HG03575 (cell line): ENCODE measurements at regions not wholly inside any gene's neighbourhood (a gene's known extent, or its start where the extent isn't known, plus 50 kb on each side); places are given as distances from the start of the nearest gene placed in this dataset.

ENCODE experiments used
- ATAC-seq: cut with Tn5 transposase; IDR thresholded peaks from one replicate; pipeline ENCODE4 v1.9.1; 2021; ENCODE audit not compliant: unreplicated experiment, insufficient number of reproducible peaks, low FRiP score; ENCODE audit errors: extremely low read depth

DNA sequence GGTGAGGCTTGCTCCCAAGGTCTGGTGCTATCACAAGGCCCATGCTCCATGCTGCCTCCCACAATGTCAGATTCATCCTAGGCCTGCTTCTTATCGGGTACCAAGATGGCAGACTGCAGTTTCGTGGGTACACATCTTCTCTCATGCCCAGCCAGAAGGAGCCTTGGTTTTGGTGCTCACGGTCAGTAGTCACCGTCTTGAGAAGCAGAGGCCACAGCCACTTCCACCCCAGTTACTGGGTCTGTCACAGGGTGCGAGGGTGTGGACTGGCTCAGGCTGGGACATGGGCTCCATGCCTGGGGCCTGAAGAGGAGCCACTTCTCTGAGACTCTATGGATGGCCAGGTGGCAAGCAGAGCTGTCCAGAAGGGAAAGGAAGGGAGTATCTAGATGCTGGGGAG lies 178.8 kb upstream of the HS6ST1 start:
- ATAC-seq: no peak

DNA sequence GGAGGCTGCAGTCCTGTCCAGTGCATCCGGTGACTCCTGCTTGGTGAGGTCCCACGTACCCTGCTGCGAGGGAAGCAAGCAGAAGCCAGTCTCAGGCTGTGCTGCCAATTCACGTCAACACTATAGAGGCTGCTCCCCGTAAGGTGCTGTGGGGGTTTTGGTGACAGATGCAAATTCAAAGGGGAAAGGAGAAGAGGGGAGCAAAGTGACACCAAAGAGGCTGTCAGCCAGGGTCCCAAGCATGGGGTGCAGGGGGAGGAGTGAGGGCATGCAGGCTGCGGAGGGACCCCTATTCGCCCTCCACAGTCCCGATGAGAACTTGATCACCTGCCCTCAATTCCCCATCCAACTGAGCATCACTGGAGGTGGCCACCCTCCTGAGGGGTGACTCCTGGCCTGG lies 179.4 kb upstream of the HS6ST1 start:
- no peak for ATAC-seq

DNA sequence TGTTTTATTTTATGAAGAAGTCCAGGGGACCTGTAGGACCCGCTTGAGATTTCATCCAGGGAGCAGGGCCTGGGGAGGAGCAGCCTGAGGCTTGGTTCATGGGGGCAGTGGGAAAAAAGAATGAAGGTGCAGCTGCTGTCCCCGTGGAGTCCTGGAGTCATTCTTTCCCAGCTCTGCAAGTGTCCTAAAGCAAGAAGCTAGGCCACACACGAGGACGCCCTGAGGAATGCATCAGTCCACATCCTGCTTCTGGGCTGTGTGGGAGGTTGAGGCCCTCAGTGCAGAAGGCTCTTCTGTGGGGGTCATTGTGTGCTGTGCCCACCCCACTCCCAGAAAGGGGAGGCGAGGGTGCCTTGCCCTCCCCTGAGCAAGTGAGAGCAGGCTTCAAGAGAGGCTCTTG lies 179.9 kb upstream of the HS6ST1 start:
- no peak for ATAC-seq

DNA sequence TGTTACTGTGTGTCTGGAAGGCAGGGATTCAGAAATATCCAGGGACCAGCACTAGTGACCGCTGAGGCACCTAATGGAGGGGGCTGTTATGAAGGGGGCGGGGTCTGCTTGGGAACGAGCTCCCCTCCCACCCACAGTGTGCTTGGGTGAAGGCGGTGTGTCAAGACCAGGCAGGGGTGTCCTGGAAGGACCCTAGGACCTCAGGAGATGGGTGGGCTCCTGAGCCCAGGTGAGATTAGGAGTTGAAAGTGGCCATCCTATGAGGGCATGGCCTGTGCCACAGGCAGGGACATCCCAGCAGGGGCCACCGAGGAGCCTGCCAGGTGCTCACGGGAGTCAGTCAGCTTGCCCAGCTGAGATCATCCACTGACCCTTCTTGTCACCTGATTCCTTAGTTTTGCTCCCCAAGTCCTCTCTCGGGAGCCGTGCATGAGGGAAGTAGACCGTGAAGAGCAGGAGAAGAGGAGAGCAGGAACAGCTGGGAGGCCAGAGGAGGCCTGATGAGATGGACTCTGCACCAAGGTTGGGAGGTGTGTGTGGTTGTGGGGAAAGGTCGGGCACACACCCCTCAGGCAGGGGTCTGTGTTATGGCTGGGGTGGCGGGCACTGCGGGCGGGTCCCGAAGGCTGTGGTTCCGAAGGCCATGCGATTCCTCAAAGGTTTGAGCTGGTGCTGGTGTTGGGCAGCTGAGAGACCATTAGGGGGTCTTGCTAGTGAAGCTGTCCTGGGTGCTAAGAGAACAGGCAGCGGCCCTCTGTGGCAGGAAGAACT lies 180.9 kb upstream of the HS6ST1 start:
- ATAC-seq: no peak

DNA sequence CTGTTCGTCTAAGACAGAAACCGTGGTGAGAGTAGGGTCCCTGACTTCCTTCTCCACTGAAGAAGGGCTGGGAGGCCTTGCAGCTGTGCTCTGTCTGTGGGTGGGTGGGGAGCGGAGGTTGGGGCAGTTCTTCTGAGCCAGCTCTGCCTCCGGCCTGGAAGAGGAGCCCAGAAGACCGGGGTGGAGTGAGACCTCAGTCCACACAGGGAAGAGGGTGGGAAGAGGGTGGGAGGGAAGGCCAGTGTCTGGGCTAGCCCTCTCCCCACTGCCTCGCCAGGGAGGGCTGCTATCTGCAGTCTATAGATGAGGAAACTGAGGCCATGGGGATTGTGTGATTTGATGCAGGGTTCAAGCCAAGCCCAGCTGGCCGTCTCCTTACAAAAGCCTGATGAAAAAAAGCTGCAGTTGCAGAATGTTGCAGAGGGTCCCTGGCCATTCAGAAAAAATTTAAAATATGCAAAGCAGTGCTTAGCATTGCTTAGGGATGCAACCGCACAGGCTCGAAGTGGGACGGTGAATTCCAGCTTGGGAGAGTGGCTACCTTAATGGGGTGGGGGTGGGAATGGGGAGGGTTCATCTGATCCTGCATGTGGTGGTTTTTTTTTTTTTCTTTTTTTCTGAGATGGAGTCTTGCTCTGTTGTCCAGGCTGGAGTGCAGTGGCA lies 181.6 kb upstream of the HS6ST1 start:
- ATAC-seq: no peak

DNA sequence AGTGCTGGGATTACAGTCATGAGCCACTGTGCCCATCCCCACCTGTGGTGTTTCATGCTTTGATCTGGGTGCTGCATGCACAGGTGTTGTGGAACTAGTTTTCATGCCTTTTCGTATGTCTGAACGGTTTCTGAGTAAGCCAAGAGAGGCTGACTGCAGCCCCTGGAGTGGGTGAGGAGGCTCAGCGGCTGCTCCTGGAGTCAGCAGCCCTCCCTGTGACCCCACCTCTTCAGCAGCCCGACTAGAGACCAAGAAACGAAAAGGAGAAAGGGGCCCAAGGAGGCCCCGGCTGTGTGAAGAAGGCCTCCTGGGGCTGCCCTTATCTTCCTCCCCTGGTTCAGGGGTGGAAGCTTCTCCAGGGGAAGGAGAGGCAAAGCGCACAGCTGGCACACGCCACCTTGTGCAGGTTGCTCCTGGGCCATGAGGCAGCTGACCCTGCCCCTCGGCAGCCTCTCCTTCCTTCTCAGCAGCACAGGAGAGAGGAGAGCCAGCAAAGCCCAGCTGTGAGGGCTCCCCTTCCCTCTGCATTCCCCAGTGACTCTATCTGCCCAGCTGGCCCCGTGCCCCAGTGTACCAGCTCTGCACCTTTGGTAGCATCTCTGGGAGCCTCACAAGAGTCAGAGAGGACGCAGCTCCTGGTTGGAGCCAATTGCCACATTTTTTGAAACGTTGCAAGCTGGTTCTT lies 182.5 kb upstream of the HS6ST1 start:
- ATAC-seq: no peak

DNA sequence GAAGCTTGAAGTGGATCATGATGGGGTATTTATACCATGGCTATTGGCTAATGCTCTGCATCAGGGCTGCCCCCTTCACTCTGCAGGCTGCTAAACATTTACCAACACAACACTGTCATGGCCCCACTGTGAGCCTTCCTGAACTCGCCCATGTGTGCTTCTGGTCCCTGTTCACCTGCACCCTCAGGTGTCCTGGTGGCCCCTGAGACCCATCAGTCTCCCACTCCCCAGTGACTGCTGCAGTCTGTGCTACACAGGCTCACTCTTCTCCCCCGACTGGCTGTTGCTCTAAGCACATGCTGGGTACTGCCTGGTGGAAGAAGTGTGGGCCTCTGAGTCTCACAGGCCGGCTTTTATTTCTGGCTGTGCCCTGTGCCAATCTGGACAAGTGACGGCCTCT lies 183.0 kb upstream of the HS6ST1 start:
- ATAC-seq: no peak

DNA sequence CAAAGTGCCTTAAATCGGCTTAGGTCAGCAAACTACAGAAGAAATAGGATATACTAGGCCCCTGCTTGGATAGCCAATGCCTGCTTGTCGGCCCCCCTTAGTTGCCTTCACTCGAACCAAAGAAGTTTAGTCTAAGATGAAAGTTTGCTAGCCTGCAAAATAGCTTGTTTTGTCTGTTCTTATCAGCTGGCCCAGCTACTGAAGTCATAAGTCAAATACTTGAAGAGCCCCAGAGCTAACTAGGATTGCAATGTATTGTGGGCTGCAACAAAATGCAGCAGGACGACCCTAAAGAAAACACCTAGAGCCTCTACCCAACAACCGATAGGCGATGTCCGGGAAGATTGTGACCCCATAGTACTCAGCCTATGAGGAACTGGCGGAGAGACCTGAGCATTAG lies 183.5 kb upstream of the HS6ST1 start:
- no peak for ATAC-seq

DNA sequence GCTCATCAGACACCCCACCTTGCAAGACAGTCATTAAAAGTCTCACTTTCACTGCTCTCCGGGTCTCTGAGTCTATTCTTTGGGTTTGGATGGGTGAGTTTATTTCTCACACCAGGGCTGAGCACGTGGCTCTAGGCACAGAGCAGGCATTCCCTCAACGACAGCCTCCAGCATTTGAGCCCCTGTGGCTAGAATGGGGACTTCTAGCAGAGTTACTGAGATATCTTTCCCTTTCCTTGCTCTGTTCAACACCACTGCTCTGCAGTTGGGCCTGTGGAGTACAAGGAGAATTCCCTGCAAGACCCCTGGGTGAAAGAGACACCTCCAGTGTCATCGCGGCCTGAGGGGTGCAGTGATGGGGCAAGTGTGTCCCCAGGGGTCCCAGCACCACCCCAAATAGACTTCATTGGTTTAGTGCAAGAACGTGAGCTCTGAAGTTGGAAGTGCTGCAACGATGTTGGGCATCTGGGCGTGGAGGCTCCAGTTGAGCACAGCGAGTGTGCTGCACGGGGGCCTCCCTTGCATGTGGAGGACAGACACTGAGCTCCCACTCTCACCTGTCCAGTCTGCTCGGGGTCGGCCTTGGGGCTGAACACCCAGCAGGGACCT lies 184.1 kb upstream of the HS6ST1 start:
- no peak for ATAC-seq

DNA sequence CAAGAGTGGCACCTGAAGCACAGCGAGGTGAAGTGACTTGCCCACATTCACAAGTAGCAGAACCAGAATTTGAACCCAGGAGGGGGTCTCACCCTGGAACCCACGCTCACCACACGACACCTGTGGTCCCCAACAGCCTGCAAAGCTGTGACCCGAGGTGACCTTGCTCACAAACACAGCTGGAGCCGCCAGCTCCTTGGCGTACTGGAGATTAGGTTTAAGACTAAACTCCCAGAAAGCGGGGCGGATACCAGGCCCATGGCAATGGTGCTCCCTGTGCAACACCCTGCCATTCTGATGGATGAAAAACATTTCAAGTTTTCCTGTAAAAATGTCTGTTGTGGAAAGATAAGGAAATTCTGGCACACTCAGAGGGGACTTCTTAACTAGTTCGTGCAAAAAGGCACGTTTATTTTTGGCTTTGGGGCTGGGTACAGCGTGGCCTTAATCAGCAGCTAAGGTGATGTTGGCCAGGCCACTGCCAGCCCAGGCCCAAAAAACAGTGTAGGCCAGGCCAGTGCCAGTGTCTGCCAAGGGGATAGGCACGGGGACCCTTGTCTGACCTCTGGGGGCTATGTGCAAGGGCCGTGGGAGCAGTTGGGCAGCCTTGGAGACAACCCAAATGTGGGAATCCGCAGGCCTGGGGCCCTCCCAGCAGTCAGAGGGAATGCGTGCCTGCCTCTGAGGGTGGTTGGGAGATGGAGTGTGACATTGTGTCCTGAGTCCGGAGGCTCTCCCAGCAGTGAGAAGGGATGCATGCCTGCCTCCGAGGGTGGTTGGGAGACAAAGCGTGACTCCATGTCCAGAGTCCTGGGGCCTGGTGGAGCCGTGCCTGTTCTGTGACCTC lies 185.0 kb upstream of the HS6ST1 start:
- no peak for ATAC-seq

DNA sequence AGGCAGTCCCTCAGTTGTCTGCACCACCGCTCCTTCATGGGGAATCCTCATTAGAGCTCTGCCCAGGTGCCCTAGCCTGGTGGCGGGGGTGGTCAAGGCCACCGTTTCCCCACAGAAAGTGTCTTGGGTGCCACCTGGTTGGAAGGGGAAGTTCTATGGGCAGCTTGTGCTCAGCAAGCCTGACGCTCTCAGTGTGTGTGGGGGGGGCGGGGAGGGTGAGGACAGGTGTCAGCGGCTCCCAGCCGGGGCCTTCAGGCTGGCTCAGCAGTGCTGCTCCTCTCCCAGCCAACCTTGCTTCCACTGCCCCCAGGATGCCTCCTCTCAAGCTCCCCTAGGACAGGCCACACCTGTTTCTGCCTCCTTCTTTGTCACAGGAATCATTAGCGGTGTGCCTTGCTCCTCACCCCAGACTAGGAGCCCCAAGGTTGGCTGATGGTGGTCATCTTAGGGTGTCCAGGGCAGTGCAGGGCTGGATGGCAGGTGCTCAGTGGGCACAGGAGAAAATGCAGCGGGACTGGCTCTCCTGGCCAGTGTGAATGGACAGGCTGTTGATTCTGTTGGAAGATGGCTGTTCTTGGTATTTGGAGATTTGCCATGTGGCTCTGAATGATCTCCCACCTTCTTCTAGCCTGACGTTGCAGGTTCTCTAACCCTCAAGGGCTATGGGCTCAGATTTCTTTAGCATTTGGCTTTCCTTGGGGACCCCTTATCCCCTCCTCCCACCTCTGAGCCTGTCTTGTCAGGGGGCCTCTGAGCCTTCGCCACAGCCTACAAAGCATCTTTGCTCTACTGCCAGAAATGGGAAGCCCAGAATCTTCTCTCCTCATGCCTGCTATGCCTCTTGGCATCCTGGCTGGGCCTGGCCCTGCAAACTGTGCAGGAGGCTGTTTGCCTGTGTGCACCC lies 185.8 kb upstream of the HS6ST1 start:
- no peak for ATAC-seq

DNA sequence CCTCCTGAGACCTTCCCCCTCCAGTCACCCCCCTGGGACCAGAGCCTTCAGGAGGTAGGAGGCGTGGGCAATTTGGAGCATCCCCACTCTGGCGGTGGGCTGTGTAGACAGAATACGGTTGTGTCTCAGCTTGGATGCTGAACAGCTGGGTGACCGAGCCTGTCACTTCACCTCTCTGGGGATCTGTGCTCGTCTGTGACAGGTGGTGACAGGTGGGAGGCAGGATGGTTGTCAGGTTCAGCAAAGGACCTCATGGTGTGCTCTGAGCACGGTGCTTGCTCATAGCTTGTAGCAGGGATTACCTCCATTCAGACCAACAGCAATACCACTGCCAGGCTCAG lies 186.5 kb upstream of the HS6ST1 start:
- no peak for ATAC-seq

DNA sequence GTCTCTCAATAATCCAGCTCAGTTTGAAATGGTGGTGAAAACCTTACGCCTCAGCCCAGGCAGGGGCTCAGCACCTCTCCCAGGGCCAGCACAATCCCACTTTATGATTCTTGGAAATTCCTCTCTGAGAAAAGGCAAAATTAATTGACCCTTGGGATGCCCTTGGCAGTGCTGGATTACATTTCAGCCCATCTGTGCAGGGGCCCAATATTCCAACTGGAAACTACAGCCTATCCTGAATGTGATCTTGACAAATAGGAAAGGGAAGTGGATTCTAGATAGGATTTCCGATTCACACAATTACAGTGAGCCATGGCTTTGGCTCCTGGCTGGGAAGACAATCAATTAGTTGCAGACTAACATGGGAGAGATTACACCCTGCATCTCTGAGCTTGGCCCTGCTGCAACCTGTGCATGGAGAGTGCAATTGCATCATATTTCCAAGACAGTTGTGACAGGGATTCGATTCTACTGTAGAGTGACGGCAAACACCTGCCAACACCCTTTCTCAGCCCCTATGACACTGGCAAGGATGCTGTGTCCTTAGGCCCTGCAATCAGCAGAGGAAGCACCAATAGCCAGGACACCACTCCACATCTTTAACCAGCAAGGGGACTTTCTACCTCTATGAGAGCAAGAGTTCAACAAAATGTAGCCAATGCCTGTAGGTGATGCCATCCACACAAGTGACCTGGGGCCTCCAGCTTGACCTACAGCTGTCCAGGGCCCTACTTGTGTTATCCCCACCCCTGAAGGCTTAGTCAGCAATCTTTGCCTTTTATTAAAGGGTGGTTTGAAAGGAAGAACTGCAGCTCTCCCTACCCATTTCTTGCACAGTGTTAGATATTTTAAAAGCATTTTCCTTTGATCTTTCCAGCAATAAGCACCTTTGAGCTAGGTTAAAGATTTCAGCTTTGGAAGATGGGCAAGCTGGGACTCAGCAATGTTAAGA lies 187.2 kb upstream of the HS6ST1 start:
- no peak for ATAC-seq

DNA sequence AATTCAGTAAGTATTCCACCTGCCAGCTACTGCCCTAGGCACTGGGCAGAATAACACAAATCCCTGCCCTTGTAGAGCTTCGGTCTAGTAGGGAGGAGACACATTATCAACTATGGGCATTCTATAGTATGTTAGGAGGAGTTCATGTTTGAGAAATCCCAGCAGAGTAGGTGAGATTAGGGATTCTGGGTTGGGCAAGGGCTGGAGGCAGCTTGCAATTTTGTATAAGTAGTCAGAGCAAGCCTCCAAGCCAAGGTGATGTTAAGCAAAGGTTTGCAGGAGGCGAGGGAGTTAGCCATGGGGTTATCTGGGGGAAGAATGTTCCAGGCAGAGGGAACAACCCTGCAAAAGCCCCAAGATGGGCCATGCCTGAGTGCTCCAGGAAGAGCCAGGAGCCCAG lies 187.9 kb upstream of the HS6ST1 start:
- no peak for ATAC-seq

DNA sequence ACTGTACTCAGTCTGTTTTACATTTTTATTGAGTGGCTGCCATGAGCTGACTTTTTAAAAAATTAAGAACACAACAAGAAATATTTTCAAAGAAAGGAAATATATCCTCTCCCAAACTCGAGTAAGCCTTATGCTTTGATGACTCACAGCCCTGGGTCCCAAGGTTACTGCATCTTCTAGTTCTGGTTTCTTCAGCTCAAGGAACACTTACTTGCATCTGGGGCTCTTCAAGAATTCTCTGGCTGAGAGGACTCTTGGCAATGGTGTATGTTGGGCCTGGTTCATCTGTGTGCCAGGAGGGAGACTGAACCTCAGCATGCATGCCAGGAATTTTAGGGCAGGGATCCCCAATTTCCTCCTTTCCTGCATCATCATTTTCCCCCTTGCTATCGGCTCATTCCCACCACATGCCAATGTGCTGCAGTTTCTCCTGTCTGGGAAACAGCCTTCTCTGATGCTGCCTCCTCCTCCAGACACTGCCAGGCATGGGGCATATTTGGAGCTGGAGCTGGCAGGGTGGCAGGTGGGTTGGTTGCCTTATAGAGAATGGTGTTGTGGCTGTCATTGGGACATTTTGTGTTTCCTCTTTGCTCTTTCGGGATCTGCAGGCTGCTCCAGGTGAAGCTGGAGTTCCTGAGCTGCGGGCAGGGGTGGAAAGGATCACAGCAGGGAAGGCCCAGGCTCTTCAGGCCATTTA lies 192.2 kb upstream of the HS6ST1 start:
- no peak for ATAC-seq

DNA sequence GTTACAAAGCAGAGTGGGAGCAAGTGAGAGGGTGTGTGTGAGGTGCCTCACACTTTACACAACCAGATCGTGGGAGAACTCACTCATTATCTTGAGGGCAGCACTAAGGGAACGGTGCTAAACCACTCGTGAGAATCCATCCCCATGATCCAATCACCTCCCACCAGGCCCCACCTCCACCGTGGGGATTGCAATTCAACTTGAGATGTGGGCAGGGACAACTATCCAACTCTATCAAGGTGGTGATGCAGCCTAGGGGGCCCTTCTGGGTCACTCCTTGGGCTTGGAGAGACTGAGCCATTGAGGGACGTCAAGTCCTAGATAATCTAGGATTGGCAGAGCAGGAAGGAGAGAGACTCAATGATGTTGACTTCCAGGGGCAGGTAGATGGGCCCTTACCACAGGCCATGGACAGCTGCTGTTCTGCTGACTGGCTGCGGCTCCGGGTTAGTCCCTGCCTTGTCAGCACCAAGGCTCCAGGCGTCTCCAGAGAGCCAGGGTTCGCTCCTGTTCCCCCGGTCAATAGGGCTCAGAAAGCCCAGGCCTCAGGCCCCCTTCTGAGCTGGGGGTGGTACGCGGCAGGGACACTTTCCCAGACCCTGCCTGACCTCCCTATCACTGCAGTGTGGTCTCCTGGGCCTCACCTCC lies 193.2 kb upstream of the HS6ST1 start:
- ATAC-seq: no peak
